ENCODE measurements at regions not wholly inside any gene's neighbourhood (a gene's known extent, or its start where the extent isn't known, plus 50 kb on each side); places are given as distances from the start of the nearest gene placed in this dataset.

- TF ChIP-seq POLR2AphosphoS5 (IDR thresholded peaks at IDR 0.05) (no peak), POLR2A (IDR thresholded peaks at IDR 0.05) (no peak)
- TF ChIP-seq, protein P1, sequence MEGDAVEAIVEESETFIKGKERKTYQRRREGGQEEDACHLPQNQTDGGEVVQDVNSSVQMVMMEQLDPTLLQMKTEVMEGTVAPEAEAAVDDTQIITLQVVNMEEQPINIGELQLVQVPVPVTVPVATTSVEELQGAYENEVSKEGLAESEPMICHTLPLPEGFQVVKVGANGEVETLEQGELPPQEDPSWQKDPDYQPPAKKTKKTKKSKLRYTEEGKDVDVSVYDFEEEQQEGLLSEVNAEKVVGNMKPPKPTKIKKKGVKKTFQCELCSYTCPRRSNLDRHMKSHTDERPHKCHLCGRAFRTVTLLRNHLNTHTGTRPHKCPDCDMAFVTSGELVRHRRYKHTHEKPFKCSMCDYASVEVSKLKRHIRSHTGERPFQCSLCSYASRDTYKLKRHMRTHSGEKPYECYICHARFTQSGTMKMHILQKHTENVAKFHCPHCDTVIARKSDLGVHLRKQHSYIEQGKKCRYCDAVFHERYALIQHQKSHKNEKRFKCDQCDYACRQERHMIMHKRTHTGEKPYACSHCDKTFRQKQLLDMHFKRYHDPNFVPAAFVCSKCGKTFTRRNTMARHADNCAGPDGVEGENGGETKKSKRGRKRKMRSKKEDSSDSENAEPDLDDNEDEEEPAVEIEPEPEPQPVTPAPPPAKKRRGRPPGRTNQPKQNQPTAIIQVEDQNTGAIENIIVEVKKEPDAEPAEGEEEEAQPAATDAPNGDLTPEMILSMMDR (IDR thresholded peaks at IDR 0.05): no peak
Observed at GRCh38 chr5:2199697-2200096, 317.0 kb upstream of the IRX4 start.
